Left forelimb (tissue), 1 donor: ENCODE measurements at regions not wholly inside any gene's neighbourhood (a gene's known extent, or its start where the extent isn't known, plus 50 kb on each side); places are given as distances from the start of the nearest gene placed in this dataset.

Experiments
- DNase-seq: peaks from one replicate; pipeline ENCODE4 v3.0.0-alpha.2; 2018; ENCODE audit warnings: low spot score

- DNase-seq: no peak
Observed at GRCh38 chr18:78903436-78904178, 76.0 kb upstream of the SALL3 start.

GRCh38 chr18:78904179-78904531 is 75.5 kb upstream of the SALL3 start:
- no peak for DNase-seq

GRCh38 chr18:78905334-78905733 is 74.3 kb upstream of the SALL3 start:
- DNase-seq: no peak

- no peak for DNase-seq
Observed at GRCh38 chr18:78906066-78906465, 73.6 kb upstream of the SALL3 start.

- no peak for DNase-seq
Observed at GRCh38 chr18:78908462-78909260, 71.0 kb upstream of the SALL3 start.

GRCh38 chr18:78911751-78912283 is 67.8 kb upstream of the SALL3 start:
- no peak for DNase-seq

- DNase-seq: no peak
Observed at GRCh38 chr18:78912336-78912735, 67.3 kb upstream of the SALL3 start.

GRCh38 chr18:78912844-78913243 is 66.8 kb upstream of the SALL3 start:
- DNase-seq: peak; percentile 60

- DNase-seq: peak; percentile 30
Observed at GRCh38 chr18:78913395-78913794, 66.2 kb upstream of the SALL3 start.

- DNase-seq: no peak
Observed at GRCh38 chr18:78913830-78914231, 65.8 kb upstream of the SALL3 start.

- peak; percentile 40 for DNase-seq
Observed at GRCh38 chr18:78914249-78914935, 65.2 kb upstream of the SALL3 start.

GRCh38 chr18:78915446-78916008 is 64.1 kb upstream of the SALL3 start:
- DNase-seq: no peak

- DNase-seq: peak; percentile 22
Observed at GRCh38 chr18:78918707-78919106, 60.9 kb upstream of the SALL3 start.

GRCh38 chr18:78919956-78920355 is 59.7 kb upstream of the SALL3 start:
- no peak for DNase-seq

- DNase-seq: no peak
Observed at GRCh38 chr18:78920456-78921138, 59.0 kb upstream of the SALL3 start.

GRCh38 chr18:78922856-78923255 is 56.8 kb upstream of the SALL3 start:
- no peak for DNase-seq

GRCh38 chr18:78924301-78924700 is 55.3 kb upstream of the SALL3 start:
- no peak for DNase-seq

GRCh38 chr18:78924786-78925540 is 54.7 kb upstream of the SALL3 start:
- DNase-seq: peak; percentile 53

- DNase-seq: no peak
Observed at GRCh38 chr18:78925557-78926242, 53.9 kb upstream of the SALL3 start.

- no peak for DNase-seq
Observed at GRCh38 chr18:78926243-78926615, 53.4 kb upstream of the SALL3 start.
